Upper lobe of left lung (tissue), 6 donors: ENCODE measurements at regions not wholly inside any gene's neighbourhood (a gene's known extent, or its start where the extent isn't known, plus 50 kb on each side); places are given as distances from the start of the nearest gene placed in this dataset.

Source experiments
- ATAC-seq, 2 donors: fragments of 200-7000 bp; cut with Tn5 transposase; one replicate each; pipeline ENCODE4 v1.9.1; 2022; ENCODE audit warnings: mild to moderate bottlenecking in 2 of 2, moderate library complexity in 2 of 2; ENCODE audit not compliant: low FRiP score in 2 of 2
- DNase-seq, 2 donors: peaks; one replicate each; pipeline ENCODE4 v3.0.0-alpha.2; 2019 to 2020
- H3K27ac ChIP-seq, 4 donors: fragments of 200-600 bp; sonication (generic); one replicate each; pipeline ENCODE4 v1.5.1; 2016 to 2019
- H3K27me3 ChIP-seq, 4 donors: fragments of 200-600 bp; sonication (generic); one replicate each; pipeline ENCODE4 v1.5.1; 2017 to 2019
- H3K36me3 ChIP-seq, 4 donors: fragments of 200-600 bp; sonication (generic); one replicate each; pipeline ENCODE4 v1.5.1; 2016 to 2019
- H3K4me1 ChIP-seq, 4 donors: fragments of 200-600 bp; sonication (generic); one replicate each; pipeline ENCODE4 v1.5.1; 2018 to 2019
- H3K4me3 ChIP-seq, 4 donors: fragments of 200-600 bp; sonication (generic); one replicate each; pipeline ENCODE4 v1.5.1; 2017 to 2019; ENCODE audit warnings: mild to moderate bottlenecking in 2 of 4, moderate library complexity in 1 of 4
- H3K9me3 ChIP-seq, 4 donors: fragments of 200-600 bp; sonication (generic); one replicate each; pipeline ENCODE4 v1.5.1; 2018 to 2019
- EP300 ChIP-seq, 4 donors: sonication (generic); formaldehyde crosslinking; IDR thresholded peaks; one replicate each; pipeline ENCODE4 v1.5.1; 2017; ENCODE audit warnings: antibody characterized with exemption in 4 of 4, control low read depth in 2 of 4
- POLR2A ChIP-seq, 4 donors: fragments of 450-650 bp; IDR thresholded peaks; one replicate each; pipeline ENCODE4 v1.5.1; 2016 to 2017; ENCODE audit warnings: antibody characterized with exemption in 4 of 4, mild to moderate bottlenecking in 2 of 4
- POLR2AphosphoS5 ChIP-seq, 2 donors: sonication (generic); formaldehyde crosslinking; IDR thresholded peaks; one replicate each; pipeline ENCODE4 v1.5.1; 2017; ENCODE audit warnings: antibody characterized with exemption in 2 of 2
- WGBS, 2 donors: methylation state at CpG; one replicate each; pipeline ENCODE4 v1.1.5; 2017 to 2018; 5-methylcytosine and 5-hydroxymethylcytosine counted together
- TF ChIP-seq, protein P1 (sequence below), 6 experiments: fragments of 450-650 bp in 4 of 6; fragments of 200-600 bp in 2 of 6; sonication (generic) in 2 of 6; IDR thresholded peaks; one replicate each; pipeline ENCODE4 v1.5.1; 2016 to 2019; ENCODE audit warnings: antibody characterized with exemption in 6 of 6
- donor health status: DM: no; HTN: no; CAD: no; lungs with moderate emphysema.
- donor health status: DM: no; HTN: yes; CAD: no; lungs with severe emphysema.

DNA sequence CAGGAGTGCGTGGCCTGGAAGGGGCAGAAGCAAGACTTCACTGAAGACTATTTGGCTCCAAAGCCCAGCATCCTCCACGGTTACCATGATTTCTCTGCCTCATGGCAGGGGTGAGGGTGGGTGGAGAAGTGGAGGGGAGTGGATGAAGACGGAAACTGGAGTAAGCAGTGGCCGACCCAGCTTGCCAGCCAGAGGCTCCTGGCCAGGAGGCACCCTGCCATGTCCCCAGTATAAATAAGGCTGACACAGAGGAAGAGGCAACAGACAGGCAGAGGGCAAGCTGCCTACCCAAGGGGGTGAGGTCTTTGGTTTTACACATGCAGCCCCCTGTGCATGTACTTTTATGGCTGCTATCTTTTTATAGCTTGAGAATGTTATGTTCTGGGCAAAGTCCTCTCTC lies 102.6 kb upstream of the TBX20 start:
- no peak for DNase-seq
- WGBS, 2 donors: 78 to 94% methylated on average over 4 of the region's 4 CpGs
- H3K36me3 ChIP-seq: no peaks in the 10 kb centered on the region
- TF ChIP-seq, protein P1, sequence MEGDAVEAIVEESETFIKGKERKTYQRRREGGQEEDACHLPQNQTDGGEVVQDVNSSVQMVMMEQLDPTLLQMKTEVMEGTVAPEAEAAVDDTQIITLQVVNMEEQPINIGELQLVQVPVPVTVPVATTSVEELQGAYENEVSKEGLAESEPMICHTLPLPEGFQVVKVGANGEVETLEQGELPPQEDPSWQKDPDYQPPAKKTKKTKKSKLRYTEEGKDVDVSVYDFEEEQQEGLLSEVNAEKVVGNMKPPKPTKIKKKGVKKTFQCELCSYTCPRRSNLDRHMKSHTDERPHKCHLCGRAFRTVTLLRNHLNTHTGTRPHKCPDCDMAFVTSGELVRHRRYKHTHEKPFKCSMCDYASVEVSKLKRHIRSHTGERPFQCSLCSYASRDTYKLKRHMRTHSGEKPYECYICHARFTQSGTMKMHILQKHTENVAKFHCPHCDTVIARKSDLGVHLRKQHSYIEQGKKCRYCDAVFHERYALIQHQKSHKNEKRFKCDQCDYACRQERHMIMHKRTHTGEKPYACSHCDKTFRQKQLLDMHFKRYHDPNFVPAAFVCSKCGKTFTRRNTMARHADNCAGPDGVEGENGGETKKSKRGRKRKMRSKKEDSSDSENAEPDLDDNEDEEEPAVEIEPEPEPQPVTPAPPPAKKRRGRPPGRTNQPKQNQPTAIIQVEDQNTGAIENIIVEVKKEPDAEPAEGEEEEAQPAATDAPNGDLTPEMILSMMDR (IDR thresholded peaks at IDR 0.05): no peak
- TF ChIP-seq POLR2AphosphoS5 (IDR thresholded peaks at IDR 0.05): no peak
- no peak for TF ChIP-seq POLR2A (IDR thresholded peaks at IDR 0.05)
- TF ChIP-seq EP300 (IDR thresholded peaks at IDR 0.05): no peak
- no peak overlapping the region for H3K27ac ChIP-seq
- ATAC-seq: no peak
- no peaks in the 10 kb centered on the region for H3K4me1 ChIP-seq
- H3K9me3 ChIP-seq: no peaks in the 10 kb centered on the region
- no peaks in the 10 kb centered on the region for H3K27me3 ChIP-seq
- no peak overlapping the region for H3K4me3 ChIP-seq

DNA sequence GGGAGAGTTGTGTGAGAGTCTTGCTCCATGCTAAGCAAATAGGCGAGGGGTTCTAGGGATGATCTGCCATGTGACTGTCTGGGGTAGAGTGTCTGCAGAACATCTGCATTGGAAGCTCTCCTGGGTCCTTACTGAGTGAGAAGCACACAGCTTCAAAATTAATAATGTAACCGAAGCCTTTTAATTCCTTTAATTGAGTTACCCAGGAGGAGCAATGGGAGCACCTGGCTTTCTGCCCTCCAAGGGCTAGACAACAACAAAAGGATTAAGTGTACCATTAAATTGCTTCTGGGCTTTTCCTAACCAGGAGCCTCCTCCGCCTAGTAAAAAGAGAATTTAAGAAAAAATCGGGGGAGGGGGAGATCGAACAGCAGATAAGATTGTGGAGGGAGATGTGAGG lies 102.0 kb upstream of the TBX20 start:
- 86 to 88% methylated on average over 5 of the region's 5 CpGs for WGBS, 2 donors
- TF ChIP-seq POLR2A (IDR thresholded peaks at IDR 0.05) (no peak), POLR2AphosphoS5 (IDR thresholded peaks at IDR 0.05) (no peak), EP300 (IDR thresholded peaks at IDR 0.05) (no peak)
- TF ChIP-seq, protein P1 (IDR thresholded peaks at IDR 0.05): no peak
- Histone ChIP-seq H3K9me3 (no peaks in the 10 kb centered on the region), H3K27me3 (no peaks in the 10 kb centered on the region), H3K36me3 (no peaks in the 10 kb centered on the region), H3K27ac (no peak overlapping the region), H3K4me1 (no peaks in the 10 kb centered on the region), H3K4me3 (no peak overlapping the region)
- no peak for ATAC-seq
- no peak for DNase-seq

DNA sequence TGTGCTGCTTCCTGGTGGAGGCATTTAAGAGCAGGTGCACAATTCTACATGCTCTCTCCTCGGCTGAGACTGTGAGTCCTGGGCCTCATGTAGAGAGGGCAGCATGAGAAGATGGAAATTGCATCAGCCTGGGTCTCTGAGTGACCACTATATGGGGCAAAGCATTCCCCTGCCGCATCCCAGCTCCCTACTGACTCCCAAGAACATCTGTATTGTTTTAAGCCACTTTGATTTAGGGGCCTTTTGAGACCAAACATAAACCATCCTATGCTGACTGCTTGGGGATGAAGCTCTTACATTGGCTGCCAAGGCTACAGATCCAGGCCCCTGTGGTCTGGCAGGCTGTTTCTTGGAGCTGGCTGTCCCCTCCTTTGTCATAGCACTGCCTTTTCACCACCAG lies 101.3 kb upstream of the TBX20 start:
- no peak for DNase-seq
- Histone ChIP-seq H3K27me3 (no peaks in the 10 kb centered on the region), H3K4me3 (no peak overlapping the region), H3K36me3 (no peaks in the 10 kb centered on the region), H3K27ac (no peak overlapping the region), H3K4me1 (no peaks in the 10 kb centered on the region), H3K9me3 (no peaks in the 10 kb centered on the region)
- no peak for ATAC-seq
- WGBS, 2 donors: 75 to 80% methylated on average over 2 of the region's 2 CpGs
- TF ChIP-seq EP300 (IDR thresholded peaks at IDR 0.05): no peak
- TF ChIP-seq, protein P1 (IDR thresholded peaks at IDR 0.05): no peak
- no peak for TF ChIP-seq POLR2A (IDR thresholded peaks at IDR 0.05)
- no peak for TF ChIP-seq POLR2AphosphoS5 (IDR thresholded peaks at IDR 0.05)

DNA sequence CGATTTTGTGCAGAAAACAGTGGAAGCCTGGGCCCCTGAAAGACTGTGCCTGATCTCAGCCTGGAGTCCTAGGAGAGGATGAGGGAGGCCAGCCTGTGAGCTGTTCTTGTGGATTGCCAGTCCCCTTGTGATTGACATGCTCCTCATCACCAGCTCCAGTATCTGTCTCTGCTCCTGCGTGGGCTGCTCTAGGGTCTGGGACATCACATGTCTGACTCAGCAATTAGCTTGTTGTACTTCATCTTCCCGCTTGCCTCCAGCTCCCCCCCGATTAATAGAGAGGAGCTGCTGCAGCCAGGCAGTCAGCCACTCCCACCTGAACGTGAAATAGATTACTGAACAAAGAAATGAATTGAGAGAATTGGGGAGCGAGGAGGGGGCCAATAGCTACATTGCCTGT lies 99.6 kb upstream of the TBX20 start:
- 64% methylated on average over 6 of the region's 6 CpGs for WGBS, 2 donors
- H3K27me3 ChIP-seq: no peaks in the 10 kb centered on the region
- H3K36me3 ChIP-seq: no peaks in the 10 kb centered on the region
- ATAC-seq (no peak), DNase-seq (no peak)
- H3K27ac ChIP-seq: no peak overlapping the region
- H3K4me3 ChIP-seq: no peak overlapping the region
- TF ChIP-seq, protein P1 (IDR thresholded peaks at IDR 0.05): no peak
- TF ChIP-seq EP300 (IDR thresholded peaks at IDR 0.05) (no peak), POLR2A (IDR thresholded peaks at IDR 0.05) (no peak), POLR2AphosphoS5 (IDR thresholded peaks at IDR 0.05) (no peak)
- no peaks in the 10 kb centered on the region for H3K9me3 ChIP-seq
- H3K4me1 ChIP-seq: no peaks in the 10 kb centered on the region

DNA sequence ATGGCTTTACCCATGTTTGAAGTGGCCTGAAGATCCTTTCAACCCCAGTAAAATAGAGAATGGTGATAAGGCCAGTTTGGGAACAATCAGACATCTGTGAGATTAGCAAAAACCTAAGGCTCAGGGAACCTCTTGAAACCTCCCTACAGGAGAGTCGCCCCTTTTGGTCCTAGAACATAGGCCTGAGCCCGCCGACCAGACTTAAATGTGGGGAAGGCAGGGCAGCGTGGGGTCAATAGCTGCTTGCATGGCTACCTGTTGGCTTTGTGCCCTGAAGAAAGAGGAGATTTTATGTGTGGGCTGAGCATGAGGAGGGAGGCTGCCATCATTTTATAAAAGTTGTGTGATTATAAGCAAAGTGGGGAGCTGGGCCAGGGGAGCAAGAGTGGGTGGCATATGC lies 97.6 kb upstream of the TBX20 start:
- H3K4me3 ChIP-seq: no peak overlapping the region
- TF ChIP-seq POLR2A (IDR thresholded peaks at IDR 0.05): no peak
- TF ChIP-seq EP300 (IDR thresholded peaks at IDR 0.05): no peak
- no peak for TF ChIP-seq POLR2AphosphoS5 (IDR thresholded peaks at IDR 0.05)
- DNase-seq (no peak), ATAC-seq (no peak)
- no peaks in the 10 kb centered on the region for H3K27me3 ChIP-seq
- H3K27ac ChIP-seq: no peak overlapping the region
- no peaks in the 10 kb centered on the region for H3K4me1 ChIP-seq
- no peaks in the 10 kb centered on the region for H3K9me3 ChIP-seq
- WGBS, 2 donors: 94 to 98% methylated on average over 4 of the region's 4 CpGs
- H3K36me3 ChIP-seq: no peaks in the 10 kb centered on the region
